ENCODE measurements at regions not wholly inside any gene's neighbourhood (a gene's known extent, or its start where the extent isn't known, plus 50 kb on each side); places are given as distances from the start of the nearest gene placed in this dataset.

- H2BK12ac ChIP-seq (ENCODE audit: low read length) = no peak overlapping the region
- no peak overlapping the region for H3K4ac ChIP-seq (ENCODE audit: low read length)
- H2BK120ac ChIP-seq (ENCODE audit: low read depth, low read length) = no peak overlapping the region
- no peak overlapping the region for H2AK5ac ChIP-seq (ENCODE audit: low read depth, low read length)
- H2AFZ ChIP-seq (ENCODE audit: low read length) = no peak overlapping the region
- H3K23ac ChIP-seq (ENCODE audit: low read depth, low read length, poor library complexity) = no peak overlapping the region
- no peak overlapping the region for H3K14ac ChIP-seq (ENCODE audit: low read length)
- H4K8ac ChIP-seq (ENCODE audit: low read depth, low read length) = no peak overlapping the region
- no peak for DNase-seq (ENCODE audit: low spot score)
- WGBS, 2 donors (ENCODE audit: extremely low coverage in 2 of 2, insufficient read length in 2 of 2, insufficient replicate concordance in 1 of 2) = no CpG with 5 or more reads among the region's 5 CpGs
- H3K4me2 ChIP-seq (ENCODE audit: insufficient read depth, low read length, poor library complexity, severe bottlenecking) = no peak overlapping the region
- H3K9ac ChIP-seq (ENCODE audit: low read depth, low read length, poor library complexity) = no peak overlapping the region
- H2BK5ac ChIP-seq (ENCODE audit: low read length) = no peak overlapping the region
- H3K18ac ChIP-seq (ENCODE audit: low read length) = no peak overlapping the region
- H3K4me3 ChIP-seq (ENCODE audit: low read length in 2 of 2) = no peak overlapping the region
- no peaks in the 10 kb centered on the region for H3K79me1 ChIP-seq (ENCODE audit: low read depth, low read length)
- no peak overlapping the region for H3K27ac ChIP-seq (replicated peaks; ENCODE audit: low read length)
- no peak overlapping the region for H2BK15ac ChIP-seq (ENCODE audit: low read length)
- H3K36me3 ChIP-seq (replicated peaks in 1 of 2; ENCODE audit: control insufficient read depth in 2 of 2, insufficient read depth in 2 of 2, low read length in 2 of 2) = no peaks in the 10 kb centered on the region
- H3K4me1 ChIP-seq (ENCODE audit: control insufficient read depth in 2 of 2, insufficient read depth in 1 of 2, low read depth in 1 of 2, low read length in 2 of 2) = no peaks in the 10 kb centered on the region
- H4K91ac ChIP-seq (ENCODE audit: low read depth, low read length, poor library complexity) = no peak overlapping the region
- H3K27me3 ChIP-seq (ENCODE audit: control insufficient read depth in 3 of 3, insufficient read depth in 3 of 3, low read depth in 1 of 3, low read length in 3 of 3) = no peaks in the 10 kb centered on the region
- no peaks in the 10 kb centered on the region for H3K9me3 ChIP-seq (replicated peaks in 1 of 2; ENCODE audit: control insufficient read depth in 2 of 2, insufficient read depth in 1 of 2, low read depth in 1 of 2, low read length in 2 of 2)
Measured at GRCh38 chr5:89584339-89584956, 701.5 kb upstream of the MEF2C start.

- no peak for DNase-seq (ENCODE audit: low spot score)
- H3K4me1 ChIP-seq (ENCODE audit: control insufficient read depth in 2 of 2, insufficient read depth in 1 of 2, low read depth in 1 of 2, low read length in 2 of 2) = no peaks in the 10 kb centered on the region
Measured at GRCh38 chr5:89583534-89583933, 700.5 kb upstream of the MEF2C start.

GRCh38 chr5:89582768-89583339 is 699.9 kb upstream of the MEF2C start:
- Histone ChIP-seq H3K4me1 (ENCODE audit: control insufficient read depth in 2 of 2, insufficient read depth in 1 of 2, low read depth in 1 of 2, low read length in 2 of 2) (no peaks in the 10 kb centered on the region), H2AFZ (ENCODE audit: low read length) (no peak overlapping the region), H2AK5ac (ENCODE audit: low read depth, low read length) (no peak overlapping the region), H3K36me3 (replicated peaks in 1 of 2; ENCODE audit: control insufficient read depth in 2 of 2, insufficient read depth in 2 of 2, low read length in 2 of 2) (no peaks in the 10 kb centered on the region), H3K4me3 (ENCODE audit: low read length in 2 of 2) (no peak overlapping the region), H4K8ac (ENCODE audit: low read depth, low read length) (no peak overlapping the region), H4K91ac (ENCODE audit: low read depth, low read length, poor library complexity) (no peak overlapping the region), H3K9me3 (replicated peaks in 1 of 2; ENCODE audit: control insufficient read depth in 2 of 2, insufficient read depth in 1 of 2, low read depth in 1 of 2, low read length in 2 of 2) (no peaks in the 10 kb centered on the region), H2BK12ac (ENCODE audit: low read length) (no peak overlapping the region), H3K27me3 (ENCODE audit: control insufficient read depth in 3 of 3, insufficient read depth in 3 of 3, low read depth in 1 of 3, low read length in 3 of 3) (no peaks in the 10 kb centered on the region), H3K79me1 (ENCODE audit: low read depth, low read length) (no peaks in the 10 kb centered on the region), H3K23ac (ENCODE audit: low read depth, low read length, poor library complexity) (no peak overlapping the region), H3K18ac (ENCODE audit: low read length) (no peak overlapping the region), H3K4ac (ENCODE audit: low read length) (no peak overlapping the region), H3K9ac (ENCODE audit: low read depth, low read length, poor library complexity) (no peak overlapping the region), H2BK15ac (ENCODE audit: low read length) (no peak overlapping the region), H3K27ac (replicated peaks; ENCODE audit: low read length) (no peak overlapping the region), H2BK120ac (ENCODE audit: low read depth, low read length) (no peak overlapping the region), H2BK5ac (ENCODE audit: low read length) (no peak overlapping the region), H3K14ac (ENCODE audit: low read length) (no peak overlapping the region), H3K4me2 (ENCODE audit: insufficient read depth, low read length, poor library complexity, severe bottlenecking) (no peak overlapping the region)
- DNase-seq (ENCODE audit: low spot score) = no peak
- no CpG with 5 or more reads among the region's 1 CpG for WGBS, 2 donors (ENCODE audit: extremely low coverage in 2 of 2, insufficient read length in 2 of 2, insufficient replicate concordance in 1 of 2)

More at GRCh38 chr5:89583534-89583933, 700.5 kb upstream of the MEF2C start:
- no peak overlapping the region for H2BK5ac ChIP-seq (ENCODE audit: low read length)
- H4K8ac ChIP-seq (ENCODE audit: low read depth, low read length) = no peak overlapping the region
- H3K9me3 ChIP-seq (replicated peaks in 1 of 2; ENCODE audit: control insufficient read depth in 2 of 2, insufficient read depth in 1 of 2, low read depth in 1 of 2, low read length in 2 of 2) = no peaks in the 10 kb centered on the region
- H2AFZ ChIP-seq (ENCODE audit: low read length) = no peak overlapping the region
- no peak overlapping the region for H3K27ac ChIP-seq (replicated peaks; ENCODE audit: low read length)
- no peak overlapping the region for H3K4me3 ChIP-seq (ENCODE audit: low read length in 2 of 2)
- no peak overlapping the region for H2BK120ac ChIP-seq (ENCODE audit: low read depth, low read length)
- H3K14ac ChIP-seq (ENCODE audit: low read length) = no peak overlapping the region
- H3K18ac ChIP-seq (ENCODE audit: low read length) = no peak overlapping the region
- no peak overlapping the region for H3K9ac ChIP-seq (ENCODE audit: low read depth, low read length, poor library complexity)
- H4K91ac ChIP-seq (ENCODE audit: low read depth, low read length, poor library complexity) = no peak overlapping the region
- H2AK5ac ChIP-seq (ENCODE audit: low read depth, low read length) = no peak overlapping the region
- H3K79me1 ChIP-seq (ENCODE audit: low read depth, low read length) = no peaks in the 10 kb centered on the region
- no peak overlapping the region for H3K4ac ChIP-seq (ENCODE audit: low read length)
- no peak overlapping the region for H2BK12ac ChIP-seq (ENCODE audit: low read length)
- H2BK15ac ChIP-seq (ENCODE audit: low read length) = no peak overlapping the region
- no peaks in the 10 kb centered on the region for H3K36me3 ChIP-seq (replicated peaks in 1 of 2; ENCODE audit: control insufficient read depth in 2 of 2, insufficient read depth in 2 of 2, low read length in 2 of 2)
- no peaks in the 10 kb centered on the region for H3K27me3 ChIP-seq (ENCODE audit: control insufficient read depth in 3 of 3, insufficient read depth in 3 of 3, low read depth in 1 of 3, low read length in 3 of 3)
- H3K4me2 ChIP-seq (ENCODE audit: insufficient read depth, low read length, poor library complexity, severe bottlenecking) = no peak overlapping the region
- no peak overlapping the region for H3K23ac ChIP-seq (ENCODE audit: low read depth, low read length, poor library complexity)

- no CpG with 5 or more reads among the region's 2 CpGs for WGBS, 2 donors (ENCODE audit: extremely low coverage in 2 of 2, insufficient read length in 2 of 2, insufficient replicate concordance in 1 of 2)
- no peak overlapping the region for H3K18ac ChIP-seq (ENCODE audit: low read length)
Measured at GRCh38 chr5:89580976-89581375, 698.0 kb upstream of the MEF2C start.

More at GRCh38 chr5:89580976-89581375, 698.0 kb upstream of the MEF2C start:
- Histone ChIP-seq H2BK12ac (ENCODE audit: low read length) (no peak overlapping the region), H3K23ac (ENCODE audit: low read depth, low read length, poor library complexity) (no peak overlapping the region), H3K79me1 (ENCODE audit: low read depth, low read length) (no peaks in the 10 kb centered on the region), H3K4ac (ENCODE audit: low read length) (no peak overlapping the region), H2BK120ac (ENCODE audit: low read depth, low read length) (no peak overlapping the region), H3K9me3 (replicated peaks in 1 of 2; ENCODE audit: control insufficient read depth in 2 of 2, insufficient read depth in 1 of 2, low read depth in 1 of 2, low read length in 2 of 2) (no peaks in the 10 kb centered on the region), H3K4me2 (ENCODE audit: insufficient read depth, low read length, poor library complexity, severe bottlenecking) (no peak overlapping the region), H2AFZ (ENCODE audit: low read length) (no peak overlapping the region), H2AK5ac (ENCODE audit: low read depth, low read length) (no peak overlapping the region), H3K14ac (ENCODE audit: low read length) (no peak overlapping the region), H2BK15ac (ENCODE audit: low read length) (no peak overlapping the region), H3K4me1 (ENCODE audit: control insufficient read depth in 2 of 2, insufficient read depth in 1 of 2, low read depth in 1 of 2, low read length in 2 of 2) (no peaks in the 10 kb centered on the region), H3K27ac (replicated peaks; ENCODE audit: low read length) (no peak overlapping the region), H3K9ac (ENCODE audit: low read depth, low read length, poor library complexity) (no peak overlapping the region), H4K91ac (ENCODE audit: low read depth, low read length, poor library complexity) (no peak overlapping the region), H2BK5ac (ENCODE audit: low read length) (no peak overlapping the region), H3K36me3 (replicated peaks in 1 of 2; ENCODE audit: control insufficient read depth in 2 of 2, insufficient read depth in 2 of 2, low read length in 2 of 2) (no peaks in the 10 kb centered on the region), H3K27me3 (ENCODE audit: control insufficient read depth in 3 of 3, insufficient read depth in 3 of 3, low read depth in 1 of 3, low read length in 3 of 3) (no peaks in the 10 kb centered on the region), H3K4me3 (ENCODE audit: low read length in 2 of 2) (no peak overlapping the region), H4K8ac (ENCODE audit: low read depth, low read length) (no peak overlapping the region)
- no peak for DNase-seq (ENCODE audit: low spot score)

All from neuronal stem cell (in vitro differentiated cells).